Erythroblast (primary cell): ENCODE measurements at regions not wholly inside any gene's neighbourhood (a gene's known extent, or its start where the extent isn't known, plus 50 kb on each side); places are given as distances from the start of the nearest gene placed in this dataset.

Experiments used
- GATA1 ChIP-seq: IDR thresholded peaks from 2 replicates; pipeline ENCODE4 v1.6.1; 2011; ENCODE audit warnings: low read depth, mild to moderate bottlenecking, control low read depth, low read length, moderate library complexity
- POLR2A ChIP-seq: IDR thresholded peaks from 2 replicates; pipeline ENCODE4 v1.6.1; 2011; ENCODE audit warnings: mild to moderate bottlenecking, low read length

DNA sequence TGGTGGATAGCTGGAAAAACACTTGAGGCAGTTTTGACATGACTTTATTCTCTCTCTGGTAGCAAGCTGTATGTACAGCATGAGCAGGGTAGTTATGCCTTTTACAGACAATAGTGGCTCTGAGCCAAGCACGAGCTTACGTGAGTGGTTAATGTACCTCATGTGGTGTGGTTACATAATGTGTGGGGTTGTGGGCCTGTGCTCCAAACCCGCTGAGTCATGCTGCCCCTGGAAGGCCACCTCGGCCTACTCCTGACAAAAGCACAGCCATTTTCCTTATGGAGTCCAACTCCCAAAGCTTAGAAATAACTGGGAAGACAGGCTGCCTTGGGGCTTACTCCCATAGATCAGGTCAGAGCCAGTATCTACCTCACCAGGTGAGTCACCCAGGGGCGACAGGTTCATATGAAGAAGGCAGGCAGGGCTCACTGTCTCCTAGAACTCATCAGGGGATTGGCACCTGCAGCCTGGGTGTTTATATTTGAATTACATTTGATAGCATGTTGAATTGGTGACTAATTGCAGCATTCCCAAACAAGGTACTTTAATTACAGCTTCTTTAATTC lies 404.5 kb downstream of the ADRA2A start:
- TF ChIP-seq POLR2A (no peak), GATA1 (no peak)
